Right cardiac atrium (tissue), 5 donors: ENCODE measurements at regions not wholly inside any gene's neighbourhood (a gene's known extent, or its start where the extent isn't known, plus 50 kb on each side); places are given as distances from the start of the nearest gene placed in this dataset.

Source experiments
- ATAC-seq, 2 donors: fragments of 200-7000 bp; cut with Tn5 transposase; one replicate each; pipeline versions ENCODE4 v1.8.0 to v1.9.1; 2020; ENCODE audit warnings: moderate library complexity in 2 of 2, mild to moderate bottlenecking in 1 of 2
- DNase-seq, 3 donors: peaks; one replicate each; pipeline ENCODE4 v3.0.0-alpha.2; 2020
- H3K27ac ChIP-seq: one replicate; pipeline ENCODE4 v1.5.1; 2013; ENCODE audit warnings: mild to moderate bottlenecking, low read length, control low read depth, moderate library complexity
- H3K27me3 ChIP-seq: one replicate; pipeline ENCODE4 v1.6.1; 2013; ENCODE audit not compliant: control insufficient read depth, insufficient read depth
- H3K4me1 ChIP-seq: one replicate; pipeline ENCODE4 v1.6.1; 2013; ENCODE audit warnings: low read length; ENCODE audit not compliant: control insufficient read depth, insufficient read depth
- H3K4me3 ChIP-seq: one replicate; pipeline ENCODE4 v1.5.1; 2013; ENCODE audit warnings: low read length, control low read depth
- H3K9me3 ChIP-seq: one replicate; pipeline ENCODE4 v1.6.1; 2013; ENCODE audit warnings: low read length; ENCODE audit not compliant: control insufficient read depth
- WGBS: extraction: QIAGEN DNeasy Blood & Tissue Kit; methylation state at CpG from one replicate; pipeline ENCODE4 v1.1.7; 2013; 5-methylcytosine and 5-hydroxymethylcytosine counted together
- intact Hi-C, 4 donors: fragments of 100-400 bp; cut with DNase I; formaldehyde crosslinking; loops; one replicate each; pipeline versions ENCODE4 v1.11.0 to v1.14.0; 2022 to 2023
- donor health status: healthy with polysubstance abuse.
- donor health status: DM: no; HTN: yes; CAD: no.
- donor health status: DM: no; HTN: no; CAD: no.
- donor health status: DM: no; HTN: yes; CAD: no; lungs with severe emphysema.
- donor health status: DM: yes; HTN: yes; CAD: no.

GRCh38 chr5:155295111-155295510 is 281.6 kb downstream of the KIF4B start:
- H3K27ac ChIP-seq, result no peak overlapping the region
- ATAC-seq (no peak), DNase-seq (no peak)
- no peaks in the 10 kb centered on the region for H3K4me1 ChIP-seq
- no peaks in the 10 kb centered on the region for H3K27me3 ChIP-seq
- H3K9me3 ChIP-seq, result no peaks in the 10 kb centered on the region
- intact Hi-C loops, result no loop called here
- H3K4me3 ChIP-seq, result no peak overlapping the region
- 61% methylated on average over 1 of the region's 1 CpG for WGBS

- peak; percentile 25 to 73 (median 56) for DNase-seq
- Histone ChIP-seq H3K4me1 (no peaks in the 10 kb centered on the region), H3K9me3 (no peaks in the 10 kb centered on the region), H3K4me3 (no peak overlapping the region), H3K27ac (peak overlapping the region; percentile 62), H3K27me3 (no peaks in the 10 kb centered on the region)
- intact Hi-C loops, result no loop called here
- 23% methylated on average over 8 of the region's 8 CpGs for WGBS
- peak; percentile 80 to 88 for ATAC-seq
Measured at GRCh38 chr5:155299386-155300005, 285.9 kb downstream of the KIF4B start.

GRCh38 chr5:155303120-155303519 is 289.6 kb downstream of the KIF4B start:
- WGBS, result 69% methylated on average over 3 of the region's 3 CpGs
- no peak for ATAC-seq

GRCh38 chr5:155307229-155307628 is 293.7 kb downstream of the KIF4B start:
- Histone ChIP-seq H3K27me3 (no peaks in the 10 kb centered on the region), H3K4me3 (no peak overlapping the region), H3K4me1 (no peaks in the 10 kb centered on the region), H3K9me3 (no peaks in the 10 kb centered on the region), H3K27ac (no peak overlapping the region)
- whole genome bisulfite sequencing, result 92% methylated on average over 3 of the region's 3 CpGs
- intact Hi-C loops, result no loop called here
- ATAC-seq (no peak), DNase-seq (no peak)

More at GRCh38 chr5:155303120-155303519, 289.6 kb downstream of the KIF4B start:
- Histone ChIP-seq H3K27ac (no peak overlapping the region), H3K27me3 (no peaks in the 10 kb centered on the region), H3K4me1 (no peaks in the 10 kb centered on the region), H3K4me3 (no peak overlapping the region), H3K9me3 (no peaks in the 10 kb centered on the region)
- intact Hi-C loops, result no loop called here
- DNase-seq, result no peak

- Histone ChIP-seq H3K4me1 (no peaks in the 10 kb centered on the region), H3K27ac (no peak overlapping the region), H3K4me3 (no peak overlapping the region), H3K9me3 (no peaks in the 10 kb centered on the region), H3K27me3 (no peaks in the 10 kb centered on the region)
- no peak for DNase-seq
- ATAC-seq, result no peak
- intact Hi-C loops, result no loop called here
Measured at GRCh38 chr5:155308289-155308688, 294.7 kb downstream of the KIF4B start.

GRCh38 chr5:155309021-155309746 is 295.6 kb downstream of the KIF4B start:
- WGBS, result 68% methylated on average over 4 of the region's 4 CpGs
- no peak for ATAC-seq
- Histone ChIP-seq H3K4me1 (no peaks in the 10 kb centered on the region), H3K9me3 (no peaks in the 10 kb centered on the region), H3K27me3 (no peaks in the 10 kb centered on the region), H3K27ac (no peak overlapping the region), H3K4me3 (no peak overlapping the region)
- DNase-seq, result no peak
- intact Hi-C loops, result no loop called here

GRCh38 chr5:155311721-155312120 is 298.2 kb downstream of the KIF4B start:
- no peak overlapping the region for H3K4me3 ChIP-seq
- H3K27ac ChIP-seq, result no peak overlapping the region
- WGBS, result 55% methylated on average over 1 of the region's 1 CpG
- intact Hi-C loops, result no loop called here
- no peaks in the 10 kb centered on the region for H3K27me3 ChIP-seq
- no peak for ATAC-seq
- H3K4me1 ChIP-seq, result no peaks in the 10 kb centered on the region
- DNase-seq, result no peak
- H3K9me3 ChIP-seq, result no peaks in the 10 kb centered on the region

GRCh38 chr5:155313518-155313917 is 300.0 kb downstream of the KIF4B start:
- Histone ChIP-seq H3K27ac (no peak overlapping the region), H3K9me3 (no peaks in the 10 kb centered on the region), H3K4me1 (no peaks in the 10 kb centered on the region), H3K27me3 (no peaks in the 10 kb centered on the region), H3K4me3 (no peak overlapping the region)
- no peak for ATAC-seq
- DNase-seq, result no peak
- WGBS, result 88% methylated on average over 2 of the region's 2 CpGs
- intact Hi-C loops, result no loop called here

GRCh38 chr5:155316070-155316714 is 302.6 kb downstream of the KIF4B start:
- Histone ChIP-seq H3K4me1 (no peaks in the 10 kb centered on the region), H3K27ac (no peak overlapping the region), H3K4me3 (no peak overlapping the region), H3K27me3 (no peaks in the 10 kb centered on the region), H3K9me3 (no peaks in the 10 kb centered on the region)
- DNase-seq (no peak), ATAC-seq (no peak)
- intact Hi-C loops, result no loop called here
- 76% methylated on average over 12 of the region's 12 CpGs for WGBS

GRCh38 chr5:155332618-155333017 is 319.1 kb downstream of the KIF4B start:
- H3K4me1 ChIP-seq, result no peaks in the 10 kb centered on the region
- no peaks in the 10 kb centered on the region for H3K9me3 ChIP-seq
- ATAC-seq (peak; percentile 66 to 72), DNase-seq (peak in 2 of 3 donors; percentile 15 to 41)
- no peaks in the 10 kb centered on the region for H3K27me3 ChIP-seq
- WGBS, result 57% methylated on average over 5 of the region's 5 CpGs
- H3K4me3 ChIP-seq, result no peak overlapping the region
- intact Hi-C loops, result no loop called here
- no peak overlapping the region for H3K27ac ChIP-seq

- Histone ChIP-seq H3K4me1 (no peaks in the 10 kb centered on the region), H3K27me3 (no peaks in the 10 kb centered on the region), H3K27ac (no peak overlapping the region), H3K9me3 (no peaks in the 10 kb centered on the region), H3K4me3 (no peak overlapping the region)
- intact Hi-C loops, result no loop called here
- WGBS, result 62% methylated on average over 2 of the region's 2 CpGs
- ATAC-seq (no peak), DNase-seq (no peak)
Measured at GRCh38 chr5:155342956-155343355, 329.4 kb downstream of the KIF4B start.
